Neural cell (in vitro differentiated cells): ENCODE measurements at regions not wholly inside any gene's neighbourhood (a gene's known extent, or its start where the extent isn't known, plus 50 kb on each side); places are given as distances from the start of the nearest gene placed in this dataset.

Experiments
- H2AFZ ChIP-seq: fragments of 200-600, 300-800 bp; sonication (generic), shearing (Covaris generic); 2 replicates; pipeline ENCODE4 v1.6.0; 2014; ENCODE audit warnings: low read depth, mild to moderate bottlenecking, antibody characterized with exemption, low read length, moderate library complexity
- H3F3A ChIP-seq: fragments of 200-600 bp; shearing (Covaris generic); 2 replicates; pipeline ENCODE4 v1.6.1; 2016; ENCODE audit warnings: mild to moderate bottlenecking, moderate library complexity, mixed read lengths, antibody characterized with exemption, low read length; ENCODE audit not compliant: insufficient read depth, poor library complexity, severe bottlenecking
- H3K27ac ChIP-seq: fragments of 200-600, 300-800 bp; sonication (generic), shearing (Covaris generic); 2 replicates; pipeline ENCODE4 v1.5.1; 2014; ENCODE audit warnings: mild to moderate bottlenecking, low read length, moderate library complexity
- H3K27me3 ChIP-seq: fragments of 300-800, 200-600 bp; sonication (generic), shearing (Covaris generic); 2 replicates; pipeline ENCODE4 v1.6.0; 2014; ENCODE audit warnings: mild to moderate bottlenecking, low read depth, low read length, moderate library complexity; ENCODE audit not compliant: insufficient read depth
- H3K36me3 ChIP-seq: fragments of 300-800, 200-600 bp; sonication (generic), shearing (Covaris generic); 2 replicates; pipeline ENCODE4 v1.5.1; 2014; ENCODE audit warnings: mild to moderate bottlenecking, antibody characterized with exemption, low read length, moderate library complexity; ENCODE audit not compliant: insufficient read depth
- H3K4me2 ChIP-seq: fragments of 300-800, 200-600 bp; sonication (generic), shearing (Covaris generic); 2 replicates; pipeline ENCODE4 v1.6.0; 2014; ENCODE audit warnings: mild to moderate bottlenecking, low read length
- H3K4me3 ChIP-seq: fragments of 300-800, 200-600 bp; sonication (generic), shearing (Covaris generic); 2 replicates; pipeline ENCODE4 v1.5.1; 2014; ENCODE audit warnings: mild to moderate bottlenecking, low read length, moderate library complexity
- H3K79me2 ChIP-seq: fragments of 200-600 bp; shearing (Covaris generic); replicated peaks from 2 replicates; pipeline ENCODE4 v1.6.0; 2014; ENCODE audit warnings: mild to moderate bottlenecking, low read length, moderate library complexity; ENCODE audit not compliant: insufficient read depth
- H3K9ac ChIP-seq: fragments of 300-800, 200-600 bp; sonication (generic), shearing (Covaris generic); 2 replicates; pipeline ENCODE4 v1.6.1; 2016; ENCODE audit warnings: mild to moderate bottlenecking, low read length, mixed read lengths
- H3K9me2 ChIP-seq: fragments of 200-600 bp; shearing (Covaris generic); 2 replicates; pipeline ENCODE4 v1.6.1; 2016; ENCODE audit warnings: mild to moderate bottlenecking, low read length, mixed read lengths; ENCODE audit not compliant: insufficient read depth
- H3K9me3 ChIP-seq: fragments of 200-600, 300-800 bp; sonication (generic), shearing (Covaris generic); 2 replicates; pipeline ENCODE4 v1.6.1; 2016; ENCODE audit warnings: mild to moderate bottlenecking, mixed run types, low read length, moderate library complexity, mixed read lengths
- H4K20me1 ChIP-seq: fragments of 200-600 bp; shearing (Covaris generic); 2 replicates; pipeline ENCODE4 v1.6.1; 2016; ENCODE audit warnings: mild to moderate bottlenecking, mixed run types; ENCODE audit not compliant: insufficient read depth
- EP300 ChIP-seq: fragments of 450-650 bp; conservative IDR thresholded peaks from 2 replicates; pipeline ENCODE4 v1.6.1; 2014; ENCODE audit warnings: antibody characterized with exemption, mild to moderate bottlenecking, moderate library complexity; ENCODE audit not compliant: poor library complexity, severe bottlenecking
- EZH2 ChIP-seq: fragments of 200-600, 300-800 bp; shearing (Covaris generic), sonication (generic); IDR thresholded peaks from 2 replicates; pipeline ENCODE4 v1.6.1; 2014; ENCODE audit warnings: antibody characterized with exemption, low read length, borderline replicate concordance, mild to moderate bottlenecking; ENCODE audit not compliant: insufficient read depth, poor library complexity, severe bottlenecking
- MXI1 ChIP-seq: fragments of 450-650 bp; conservative IDR thresholded peaks from 2 replicates; pipeline ENCODE4 v1.6.1; 2014; ENCODE audit warnings: antibody characterized with exemption, mild to moderate bottlenecking; ENCODE audit not compliant: poor library complexity, severe bottlenecking
- POLR2AphosphoS5 ChIP-seq: IDR thresholded peaks from 2 replicates; pipeline ENCODE4 v1.6.1; 2012
- RAD21 ChIP-seq: fragments of 450-650 bp; conservative IDR thresholded peaks from 2 replicates; pipeline ENCODE4 v1.6.1; 2014; ENCODE audit warnings: antibody characterized with exemption, mild to moderate bottlenecking, moderate library complexity
- REST ChIP-seq: IDR thresholded peaks from 2 replicates; pipeline ENCODE4 v1.6.1; 2012; ENCODE audit warnings: borderline replicate concordance
- SMC3 ChIP-seq: fragments of 450-650 bp; conservative IDR thresholded peaks from 2 replicates; pipeline ENCODE4 v1.6.1; 2014; ENCODE audit warnings: antibody characterized with exemption, mild to moderate bottlenecking, moderate library complexity; ENCODE audit not compliant: poor library complexity
- TAF1 ChIP-seq: IDR thresholded peaks from 2 replicates; pipeline ENCODE4 v1.6.1; 2012; ENCODE audit warnings: low read depth
- TF ChIP-seq, protein P1 (sequence below): fragments of 450-650 bp; IDR thresholded peaks from 2 replicates; pipeline ENCODE4 v1.5.1; 2014; ENCODE audit warnings: antibody characterized with exemption, mild to moderate bottlenecking, moderate library complexity; ENCODE audit not compliant: poor library complexity, severe bottlenecking

DNA sequence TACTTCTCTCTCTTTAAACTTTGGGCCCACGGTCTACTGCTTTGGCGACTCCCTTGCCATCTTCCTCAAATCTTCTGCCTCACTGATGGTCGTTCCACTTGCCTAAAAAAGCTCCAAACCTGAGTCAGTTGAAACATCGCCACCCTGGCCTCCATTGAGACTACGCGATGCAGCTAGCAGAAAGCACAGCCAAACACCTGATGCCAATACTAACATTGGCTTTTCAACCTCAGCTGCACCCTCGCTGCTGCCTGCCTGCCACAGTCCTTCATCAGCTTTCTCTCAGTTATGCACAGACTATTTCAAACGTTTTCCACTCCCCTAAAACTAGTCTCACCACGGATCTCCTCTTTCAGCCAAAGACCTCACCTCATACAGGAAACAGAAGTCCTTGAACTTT, 214.2 kb upstream of the TMCO5A start:
- H3K9me2 ChIP-seq: no peaks in the 10 kb centered on the region
- no peaks in the 10 kb centered on the region for H3K79me2 ChIP-seq
- no peaks in the 10 kb centered on the region for H3F3A ChIP-seq
- H2AFZ ChIP-seq: no peak overlapping the region
- H3K4me2 ChIP-seq: no peak overlapping the region
- no peak overlapping the region for H3K4me3 ChIP-seq
- H3K27ac ChIP-seq: no peak overlapping the region
- H3K9me3 ChIP-seq: no peaks in the 10 kb centered on the region
- TF ChIP-seq RAD21: no peak
- no peak for TF ChIP-seq TAF1
- TF ChIP-seq SMC3: no peak
- TF ChIP-seq, protein P1, sequence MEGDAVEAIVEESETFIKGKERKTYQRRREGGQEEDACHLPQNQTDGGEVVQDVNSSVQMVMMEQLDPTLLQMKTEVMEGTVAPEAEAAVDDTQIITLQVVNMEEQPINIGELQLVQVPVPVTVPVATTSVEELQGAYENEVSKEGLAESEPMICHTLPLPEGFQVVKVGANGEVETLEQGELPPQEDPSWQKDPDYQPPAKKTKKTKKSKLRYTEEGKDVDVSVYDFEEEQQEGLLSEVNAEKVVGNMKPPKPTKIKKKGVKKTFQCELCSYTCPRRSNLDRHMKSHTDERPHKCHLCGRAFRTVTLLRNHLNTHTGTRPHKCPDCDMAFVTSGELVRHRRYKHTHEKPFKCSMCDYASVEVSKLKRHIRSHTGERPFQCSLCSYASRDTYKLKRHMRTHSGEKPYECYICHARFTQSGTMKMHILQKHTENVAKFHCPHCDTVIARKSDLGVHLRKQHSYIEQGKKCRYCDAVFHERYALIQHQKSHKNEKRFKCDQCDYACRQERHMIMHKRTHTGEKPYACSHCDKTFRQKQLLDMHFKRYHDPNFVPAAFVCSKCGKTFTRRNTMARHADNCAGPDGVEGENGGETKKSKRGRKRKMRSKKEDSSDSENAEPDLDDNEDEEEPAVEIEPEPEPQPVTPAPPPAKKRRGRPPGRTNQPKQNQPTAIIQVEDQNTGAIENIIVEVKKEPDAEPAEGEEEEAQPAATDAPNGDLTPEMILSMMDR: no peak
- TF ChIP-seq MXI1: no peak
- TF ChIP-seq EZH2: no peak
- no peak for TF ChIP-seq EP300
- TF ChIP-seq POLR2AphosphoS5: no peak
- no peak for TF ChIP-seq REST
- H4K20me1 ChIP-seq: no peaks in the 10 kb centered on the region
- no peak overlapping the region for H3K9ac ChIP-seq
- H3K36me3 ChIP-seq: no peaks in the 10 kb centered on the region
- no peaks in the 10 kb centered on the region for H3K27me3 ChIP-seq

DNA sequence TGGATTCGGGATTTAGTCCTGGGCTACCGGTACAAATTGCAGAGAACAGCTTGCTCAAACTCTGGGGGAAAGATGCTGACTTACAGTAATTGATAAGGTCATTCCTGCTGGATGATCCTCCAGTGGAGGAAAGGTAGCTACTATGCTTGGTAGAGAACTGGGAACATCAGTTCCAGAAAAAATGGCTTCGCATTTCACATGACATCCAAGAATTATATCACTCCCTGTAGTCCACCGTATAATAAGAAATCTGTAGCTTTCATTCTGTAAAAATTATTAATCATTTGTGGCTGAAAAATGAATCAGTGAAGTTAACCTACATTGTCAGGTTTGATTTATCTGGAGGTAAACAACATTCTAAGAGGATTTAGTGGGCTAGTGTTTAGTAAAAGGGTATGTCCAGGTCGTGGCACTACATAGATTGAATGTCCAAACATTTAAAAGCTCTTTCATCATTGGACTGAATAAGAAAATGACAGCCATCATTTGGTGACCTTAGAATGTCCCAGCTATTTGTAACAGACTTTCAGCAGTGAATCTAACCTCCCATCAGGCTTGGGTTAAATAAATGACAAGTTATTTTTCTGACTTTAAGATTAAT, 203.2 kb upstream of the TMCO5A start:
- Histone ChIP-seq H3K9ac (no peak overlapping the region), H3K27me3 (no peaks in the 10 kb centered on the region), H2AFZ (no peak overlapping the region), H3K79me2 (no peaks in the 10 kb centered on the region), H3K9me2 (no peaks in the 10 kb centered on the region), H3F3A (no peaks in the 10 kb centered on the region), H3K36me3 (no peaks in the 10 kb centered on the region), H3K4me2 (no peak overlapping the region), H3K27ac (no peak overlapping the region), H3K9me3 (no peaks in the 10 kb centered on the region), H4K20me1 (no peaks in the 10 kb centered on the region), H3K4me3 (no peak overlapping the region)
- TF ChIP-seq RAD21: no peak
- no peak for TF ChIP-seq TAF1
- TF ChIP-seq EP300: no peak

DNA sequence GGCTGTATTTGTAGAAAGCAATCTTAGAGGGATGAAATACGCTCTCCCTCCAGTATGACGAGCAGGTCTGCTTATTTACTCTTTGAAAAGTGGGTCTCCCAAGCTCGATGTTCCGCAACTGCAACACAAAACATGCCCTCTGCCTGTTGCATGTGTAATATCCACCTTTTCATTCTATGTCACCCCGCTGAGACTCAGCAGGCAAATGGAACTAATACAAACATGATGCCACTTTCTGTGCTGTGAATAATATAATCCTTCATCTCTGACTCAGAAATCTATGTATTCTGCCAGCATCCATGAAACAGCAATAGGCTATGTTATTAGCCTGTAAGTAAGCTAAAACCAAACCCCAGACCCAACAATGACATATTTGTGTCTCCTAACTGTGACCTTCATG, 200.8 kb upstream of the TMCO5A start:
- Histone ChIP-seq H3K4me3 (no peak overlapping the region), H3K4me2 (no peak overlapping the region), H3K36me3 (no peaks in the 10 kb centered on the region), H3F3A (no peaks in the 10 kb centered on the region), H3K9me3 (no peaks in the 10 kb centered on the region), H4K20me1 (no peaks in the 10 kb centered on the region), H3K9me2 (no peaks in the 10 kb centered on the region), H2AFZ (no peak overlapping the region), H3K79me2 (no peaks in the 10 kb centered on the region), H3K9ac (no peak overlapping the region), H3K27me3 (no peaks in the 10 kb centered on the region), H3K27ac (no peak overlapping the region)
- TF ChIP-seq EZH2 (no peak), EP300 (no peak), RAD21 (no peak), SMC3 (no peak), MXI1 (no peak), TAF1 (no peak), REST (no peak)
- TF ChIP-seq, protein P1: no peak
